Vagina (tissue), 2 donors: ENCODE measurements at regions not wholly inside any gene's neighbourhood (a gene's known extent, or its start where the extent isn't known, plus 50 kb on each side); places are given as distances from the start of the nearest gene placed in this dataset.

Experiments
- POLR2A ChIP-seq, 2 donors: fragments of 450-650 bp; IDR thresholded peaks; one replicate each; pipeline ENCODE4 v1.6.1; 2017; ENCODE audit warnings: antibody characterized with exemption in 2 of 2, mild to moderate bottlenecking in 2 of 2, moderate library complexity in 2 of 2
- POLR2AphosphoS5 ChIP-seq, 2 donors: sonication (generic); formaldehyde crosslinking; IDR thresholded peaks; one replicate each; pipeline ENCODE4 v1.9.0; 2017; ENCODE audit warnings: antibody characterized with exemption in 2 of 2, mild to moderate bottlenecking in 2 of 2, low read depth in 1 of 2; ENCODE audit not compliant: insufficient read depth in 1 of 2

DNA sequence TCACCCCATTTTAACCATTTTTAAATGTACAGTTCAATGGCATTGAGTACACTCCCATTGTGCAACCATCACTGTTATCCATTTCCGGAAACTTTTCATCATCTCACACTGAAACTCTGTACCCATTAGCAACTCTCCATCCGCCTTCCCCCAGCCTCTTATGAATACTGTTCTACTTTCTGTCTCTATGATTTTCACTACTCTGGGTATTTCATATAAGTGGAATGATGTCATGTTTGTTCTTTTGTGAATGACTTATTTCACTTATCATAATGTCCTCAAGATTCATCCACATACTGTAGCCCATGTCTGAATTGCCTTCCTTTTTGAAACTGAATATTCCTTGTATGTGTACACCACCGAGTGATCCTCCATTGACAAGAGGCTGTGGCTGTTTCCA lies 92.9 kb upstream of the TOX2 start:
- TF ChIP-seq POLR2AphosphoS5 (IDR thresholded peaks at IDR 0.05; ENCODE audit: insufficient read depth in 1 of 2, low read depth in 1 of 2) (no peak), POLR2A (IDR thresholded peaks at IDR 0.05) (no peak)
